SW 1271 (cell line): ENCODE measurements at regions not wholly inside any gene's neighbourhood (a gene's known extent, or its start where the extent isn't known, plus 50 kb on each side); places are given as distances from the start of the nearest gene placed in this dataset.
"Not testable (repeated sequence)": the region's sequence is repeated elsewhere in the genome, so short reads cannot be mapped to it uniquely, and the experiment has no call there.

ENCODE experiments used
- DNase-seq, 2 experiments: peaks; one replicate each; lab custom pipeline; 2025; lab: John Stamatoyannopoulos, UW

DNA sequence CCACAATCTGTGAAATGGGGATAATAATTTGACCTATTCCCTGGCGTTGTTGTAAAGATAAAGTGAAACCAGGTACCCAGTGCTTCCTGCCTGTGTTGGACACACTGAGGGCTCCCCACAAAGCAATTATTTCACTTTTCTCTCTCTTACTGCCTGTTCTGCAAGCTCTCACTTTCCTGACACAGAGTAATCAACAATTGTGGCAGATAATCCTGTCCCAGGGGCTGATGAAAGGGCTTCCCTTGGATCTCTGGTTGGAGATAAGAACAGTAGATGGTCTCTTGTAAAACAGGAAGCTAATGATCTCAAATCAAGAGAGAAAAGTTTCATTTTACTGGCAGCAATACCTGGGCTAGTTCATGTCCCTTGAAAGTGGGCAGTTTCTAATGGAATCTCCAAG is 190.4 kb upstream of the EPHA4 start:
- DNase-seq: no peak

GRCh38 chr2:221761260-221761659 is 189.2 kb upstream of the EPHA4 start:
- no peak for DNase-seq

GRCh38 chr2:221758076-221758475 is 186.0 kb upstream of the EPHA4 start:
- DNase-seq: no peak

- no peak for DNase-seq
Measured at GRCh38 chr2:221753401-221753800, 181.3 kb upstream of the EPHA4 start.

DNA sequence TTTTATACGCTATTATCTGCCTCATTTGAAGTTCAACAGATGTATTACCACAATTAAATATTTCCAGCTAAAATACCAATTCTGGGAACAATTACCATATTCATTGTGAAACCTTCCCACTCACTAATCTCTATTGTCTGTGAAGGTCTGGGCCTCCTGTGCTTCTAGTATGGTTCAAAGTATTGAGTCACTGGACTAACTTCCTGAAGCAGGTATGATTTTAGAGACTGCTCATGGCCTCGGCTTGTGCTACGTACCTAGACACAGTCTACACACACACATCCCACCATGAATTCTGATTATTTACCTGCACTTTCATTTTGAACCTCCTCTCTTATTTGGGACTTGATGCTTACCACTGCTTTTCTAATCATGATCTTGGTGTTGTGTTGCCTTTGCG is 180.7 kb upstream of the EPHA4 start:
- no peak for DNase-seq

DNA sequence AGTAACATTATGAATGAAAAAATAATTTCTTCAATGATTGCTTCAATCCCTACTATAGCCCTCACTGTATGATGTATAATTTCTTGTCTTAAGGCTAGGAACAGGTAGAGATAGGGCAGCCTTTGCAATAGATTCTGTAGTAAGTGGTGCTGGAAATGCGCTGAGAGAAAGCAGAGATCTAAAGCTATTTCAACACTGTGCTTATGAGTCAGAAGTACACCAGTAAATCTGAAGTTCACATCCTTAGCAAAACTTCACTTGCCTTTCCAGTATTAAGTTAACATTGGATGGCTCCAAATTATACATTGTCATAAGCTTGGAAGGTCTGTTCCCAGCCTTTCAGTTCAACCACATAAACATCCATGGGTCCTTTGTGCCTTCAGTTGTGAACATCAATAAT is 178.2 kb upstream of the EPHA4 start:
- DNase-seq: no peak

DNA sequence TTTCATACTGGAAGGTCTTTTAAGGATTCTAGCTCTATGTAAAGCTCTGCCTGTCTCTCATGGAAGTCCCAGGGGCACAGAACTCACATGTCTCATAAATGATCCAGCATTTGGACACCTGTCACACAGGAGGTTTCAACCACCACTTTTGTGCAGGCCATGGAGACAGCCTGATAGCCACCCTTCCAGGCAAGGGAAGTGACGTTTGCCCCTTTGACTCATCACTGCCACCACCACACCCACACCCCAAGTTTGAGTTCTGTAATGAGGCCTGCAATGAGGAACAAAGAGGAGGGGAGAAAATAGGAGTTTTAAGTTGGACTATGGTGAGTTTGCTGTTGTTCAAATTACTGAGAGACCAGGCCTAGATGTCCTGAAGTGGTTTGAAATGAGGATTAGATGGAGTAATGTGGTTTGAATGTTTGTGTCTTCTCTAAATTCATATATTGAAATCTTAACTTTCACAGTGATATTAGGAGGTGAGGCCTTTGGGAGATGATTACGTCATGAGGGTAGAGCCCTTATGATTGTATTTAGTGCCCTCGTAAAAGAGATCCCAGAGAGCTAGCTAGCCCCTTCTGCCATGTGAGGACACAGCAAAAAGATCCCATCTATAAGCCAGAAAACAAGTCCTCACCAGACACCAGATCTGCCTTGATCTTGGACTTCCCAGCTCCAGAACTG is 175.3 kb upstream of the EPHA4 start:
- DNase-seq: no peak

DNA sequence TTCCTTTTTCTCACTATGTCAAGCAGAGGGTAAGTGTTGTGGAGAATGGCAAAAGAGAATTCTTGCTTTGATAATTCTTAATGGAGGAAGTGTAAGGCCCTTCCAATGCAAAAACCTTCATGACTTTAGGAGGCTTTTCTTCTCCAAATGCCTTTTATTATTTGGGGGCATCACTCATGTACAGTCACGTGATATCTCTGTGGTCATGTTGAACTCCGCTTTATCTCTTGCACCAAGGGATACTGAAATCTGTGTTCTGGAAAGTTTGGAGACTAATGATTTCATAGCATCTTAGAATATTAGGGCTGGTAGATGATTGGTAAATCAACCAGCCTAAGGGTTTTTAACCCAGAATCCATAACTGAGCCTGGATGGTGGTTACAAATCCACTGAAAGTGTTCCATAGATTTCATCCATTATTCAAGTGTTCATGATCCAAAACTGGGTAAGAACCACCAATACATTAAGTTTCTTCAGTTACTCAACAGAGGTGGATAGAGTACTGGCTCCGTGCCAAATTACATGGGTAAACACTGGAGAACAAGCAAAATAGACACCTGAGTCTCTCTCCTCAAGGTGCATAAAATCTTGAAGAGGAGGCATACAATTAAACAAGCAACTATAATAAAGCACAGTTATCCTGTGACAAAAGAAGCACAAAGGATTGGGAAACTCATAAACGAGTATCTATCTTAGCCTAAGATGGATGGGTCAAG is 169.6 kb upstream of the EPHA4 start:
- no peak for DNase-seq

GRCh38 chr2:221731432-221732145 is 159.5 kb upstream of the EPHA4 start:
- no peak for DNase-seq

DNA sequence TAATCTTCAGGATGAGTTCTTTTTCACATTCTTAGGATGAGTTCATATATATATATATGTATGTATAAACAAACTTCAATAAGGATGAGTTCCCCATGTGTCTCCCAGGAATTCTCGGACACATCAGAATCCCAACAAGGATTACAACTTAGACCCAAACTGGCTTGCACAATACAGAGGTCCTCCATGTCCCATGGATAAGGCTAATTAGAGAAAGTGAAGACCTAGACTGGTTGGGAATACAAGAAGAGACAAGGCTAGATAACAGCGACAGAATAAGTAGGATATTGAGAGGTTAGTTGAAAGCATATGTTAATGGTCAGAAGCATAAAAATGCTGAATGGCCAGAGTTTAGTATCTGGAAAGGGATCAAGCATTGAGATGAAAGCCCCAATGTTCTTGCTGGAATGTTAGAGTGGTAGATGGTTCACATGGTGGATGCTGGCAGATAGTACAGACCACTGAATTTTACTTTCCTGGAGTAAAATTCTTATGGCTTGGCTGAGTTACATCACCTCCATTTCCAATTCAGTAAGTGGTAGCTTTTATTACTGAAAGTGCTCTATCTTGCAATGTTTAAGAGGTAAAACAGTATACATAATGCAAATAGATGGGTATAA is 154.9 kb upstream of the EPHA4 start:
- DNase-seq: no peak

GRCh38 chr2:221724631-221725203 is 152.6 kb upstream of the EPHA4 start:
- no peak for DNase-seq

DNA sequence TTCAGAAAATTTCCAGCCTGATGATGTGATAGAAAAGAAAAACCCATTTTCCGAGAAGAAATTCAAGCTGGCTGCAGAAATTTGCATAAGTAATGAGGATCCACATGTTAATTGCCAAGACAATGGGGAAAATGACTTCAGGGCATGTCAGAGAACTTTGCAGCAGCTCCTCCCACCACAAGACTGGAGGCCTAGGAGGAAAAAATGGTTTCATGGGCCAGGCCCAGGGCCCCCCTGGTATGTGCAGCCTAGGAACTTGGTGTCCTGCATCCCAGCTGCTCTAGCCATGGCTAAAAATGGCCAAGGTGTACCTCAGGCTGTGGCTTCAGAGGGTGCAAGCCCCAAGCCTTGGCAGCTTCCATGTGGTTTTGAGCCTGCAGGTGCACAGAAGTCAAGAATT is 152.0 kb upstream of the EPHA4 start:
- not testable (repeated sequence) for DNase-seq

DNA sequence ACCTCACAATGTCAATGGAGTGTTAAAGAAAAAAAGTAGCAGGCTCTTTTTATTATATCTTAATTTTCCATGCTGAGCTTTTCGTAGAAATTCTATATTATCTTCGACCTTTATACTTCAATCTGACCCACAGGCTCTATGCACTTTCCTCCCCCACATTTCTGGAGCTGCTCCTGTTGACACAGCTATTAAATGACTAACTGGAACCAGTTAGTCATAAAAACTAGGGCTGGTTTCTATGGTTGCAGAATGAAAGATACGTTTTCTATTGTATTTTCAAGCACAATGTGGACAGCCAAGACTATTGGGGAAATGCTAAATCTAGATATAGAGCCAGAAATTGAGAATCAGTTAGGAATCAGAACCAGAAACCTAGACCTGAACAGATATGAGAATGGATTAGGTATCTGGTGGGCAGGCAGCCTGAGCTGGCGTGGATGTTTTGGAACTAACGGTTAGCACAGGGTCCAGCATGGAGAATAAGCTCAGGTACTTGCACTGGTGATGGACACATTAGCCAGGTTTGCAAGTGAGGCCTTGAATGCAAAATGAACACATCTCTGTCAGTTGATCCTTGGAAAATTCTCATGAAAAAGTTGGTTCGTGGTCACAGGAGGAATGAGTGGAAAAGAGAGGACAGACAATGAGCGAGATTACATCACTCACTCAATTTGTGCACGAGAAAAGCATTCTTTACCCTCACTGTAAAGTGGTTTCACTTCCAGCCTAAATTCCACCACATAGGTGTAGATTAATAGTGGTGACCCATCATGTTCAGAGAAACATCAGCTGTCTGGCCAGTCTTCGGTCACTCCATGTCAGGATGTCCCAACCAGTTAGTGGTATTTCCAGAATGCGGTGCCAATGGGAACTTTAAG is 144.6 kb upstream of the EPHA4 start:
- DNase-seq: no peak

- DNase-seq: no peak
Measured at GRCh38 chr2:221715523-221716247, 143.6 kb upstream of the EPHA4 start.

DNA sequence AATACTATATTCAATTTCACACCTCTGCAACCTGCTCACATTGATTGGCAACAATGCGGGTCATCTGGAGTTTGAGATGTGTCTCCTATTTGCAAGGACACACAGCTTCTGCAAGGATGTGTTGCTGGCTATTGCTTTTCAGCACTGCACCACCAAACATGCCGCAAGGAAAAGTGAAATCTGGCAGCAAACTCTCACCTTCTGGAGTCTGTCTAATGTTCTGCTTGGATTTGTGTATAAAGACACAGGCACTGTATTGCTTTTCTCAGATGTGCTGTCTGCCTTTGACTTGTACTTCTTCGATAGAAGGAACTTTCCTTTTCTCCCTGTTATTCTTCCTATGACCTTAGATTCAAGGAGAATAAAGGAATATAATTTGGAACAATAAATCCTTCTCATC is 138.6 kb upstream of the EPHA4 start:
- DNase-seq: no peak

GRCh38 chr2:221708902-221709301 is 136.8 kb upstream of the EPHA4 start:
- DNase-seq: no peak

DNA sequence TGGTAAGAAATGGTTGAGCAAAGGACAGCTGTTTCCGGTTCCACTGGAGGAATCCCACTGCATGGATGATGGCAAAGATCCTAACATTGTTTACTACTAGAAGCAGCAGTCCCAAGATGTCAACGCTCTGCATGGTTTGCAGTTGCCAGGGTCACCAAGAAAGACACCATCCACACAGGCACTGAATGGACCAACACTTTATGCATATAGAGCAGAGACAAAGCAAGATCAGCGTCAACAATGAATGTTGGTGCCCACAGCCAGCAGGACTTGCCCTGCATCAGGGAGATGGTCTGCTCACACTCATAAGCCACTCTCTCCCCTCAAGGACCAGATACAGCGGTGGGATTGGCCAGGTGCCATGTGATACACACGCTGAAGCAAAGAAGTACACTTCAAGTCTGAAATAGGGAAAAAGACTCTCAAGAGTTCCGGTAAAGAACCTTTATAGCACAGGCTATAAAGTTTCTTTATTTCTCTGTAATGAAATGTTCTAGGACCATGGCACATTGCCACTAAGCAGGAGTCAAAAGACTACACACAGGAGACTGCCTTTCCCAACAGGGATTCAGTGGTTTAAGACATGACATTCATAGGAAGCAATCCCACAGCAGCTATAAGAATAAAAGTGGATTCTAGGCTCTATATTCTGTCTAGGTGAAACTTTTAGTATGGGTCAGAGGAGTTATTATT is 133.2 kb upstream of the EPHA4 start:
- no peak for DNase-seq

GRCh38 chr2:221704442-221704841 is 132.3 kb upstream of the EPHA4 start:
- no peak for DNase-seq

DNA sequence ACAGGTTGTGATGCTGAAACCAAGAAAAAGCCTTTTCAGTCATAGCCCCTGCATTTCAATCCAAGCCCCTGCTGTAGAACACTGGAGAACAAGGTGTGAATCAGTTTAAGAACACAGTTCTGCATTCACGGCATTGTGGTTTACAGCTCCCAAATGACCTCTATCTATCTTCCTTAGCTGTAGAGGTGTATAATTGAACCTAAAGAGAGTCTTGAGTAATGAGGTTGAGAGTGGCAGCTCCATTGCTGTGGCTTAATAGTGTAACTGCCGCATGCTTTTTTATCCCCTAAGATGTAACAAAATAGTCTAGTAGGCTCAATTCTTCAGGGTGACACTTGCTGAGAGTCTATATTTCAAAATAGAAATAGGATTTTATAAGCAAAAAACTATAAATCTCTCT is 121.3 kb upstream of the EPHA4 start:
- DNase-seq: no peak

DNA sequence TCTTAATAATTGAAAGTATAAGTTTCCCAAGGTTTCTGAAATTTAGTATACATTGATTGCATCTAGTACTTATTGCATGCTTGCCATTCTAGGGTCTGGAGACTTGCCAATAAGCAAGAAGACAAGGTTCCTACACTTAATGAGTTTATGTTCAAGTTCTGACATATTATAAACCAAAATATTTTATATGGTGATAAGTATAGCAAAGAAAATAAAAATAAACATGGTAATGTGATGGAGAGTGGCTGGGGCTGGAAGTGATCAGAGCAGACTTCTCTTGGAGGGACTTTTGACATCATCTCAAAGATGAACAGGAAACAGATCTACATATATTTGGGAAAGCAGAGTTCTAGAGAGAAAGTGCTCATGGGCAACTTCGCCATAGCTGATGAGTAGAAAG is 119.5 kb upstream of the EPHA4 start:
- DNase-seq: no peak
